Endometrium (tissue), 2 donors: ENCODE measurements at regions not wholly inside any gene's neighbourhood (a gene's known extent, or its start where the extent isn't known, plus 50 kb on each side); places are given as distances from the start of the nearest gene placed in this dataset.

Source experiments
- FAIRE-seq: peaks from 2 replicates; lab custom pipeline; 2012; peaks lifted over from hg19 to GRCh38; lab: Jason Lieb, UNC
- donor health status: control.
- donor health status: control.

DNA sequence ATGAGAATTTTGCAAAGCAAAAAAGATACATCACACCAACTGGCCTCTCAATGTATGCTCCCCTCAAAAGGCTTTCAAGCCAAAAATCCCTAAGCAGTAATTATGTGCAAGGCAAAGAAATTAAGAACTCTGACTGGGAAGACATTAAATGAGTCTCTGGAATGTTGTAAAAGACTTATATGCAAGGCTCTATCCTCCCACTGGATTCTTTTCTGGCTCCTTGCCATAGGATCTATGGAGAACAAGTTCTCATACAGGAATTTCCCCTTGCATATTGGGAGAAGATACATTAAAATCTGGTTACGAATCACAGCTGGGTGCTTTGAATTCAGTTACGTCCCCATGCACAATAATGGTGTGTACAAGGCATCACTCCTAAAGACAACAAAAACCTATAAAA, 73.4 kb upstream of the ATL2 start:
- no peak for FAIRE-seq

DNA sequence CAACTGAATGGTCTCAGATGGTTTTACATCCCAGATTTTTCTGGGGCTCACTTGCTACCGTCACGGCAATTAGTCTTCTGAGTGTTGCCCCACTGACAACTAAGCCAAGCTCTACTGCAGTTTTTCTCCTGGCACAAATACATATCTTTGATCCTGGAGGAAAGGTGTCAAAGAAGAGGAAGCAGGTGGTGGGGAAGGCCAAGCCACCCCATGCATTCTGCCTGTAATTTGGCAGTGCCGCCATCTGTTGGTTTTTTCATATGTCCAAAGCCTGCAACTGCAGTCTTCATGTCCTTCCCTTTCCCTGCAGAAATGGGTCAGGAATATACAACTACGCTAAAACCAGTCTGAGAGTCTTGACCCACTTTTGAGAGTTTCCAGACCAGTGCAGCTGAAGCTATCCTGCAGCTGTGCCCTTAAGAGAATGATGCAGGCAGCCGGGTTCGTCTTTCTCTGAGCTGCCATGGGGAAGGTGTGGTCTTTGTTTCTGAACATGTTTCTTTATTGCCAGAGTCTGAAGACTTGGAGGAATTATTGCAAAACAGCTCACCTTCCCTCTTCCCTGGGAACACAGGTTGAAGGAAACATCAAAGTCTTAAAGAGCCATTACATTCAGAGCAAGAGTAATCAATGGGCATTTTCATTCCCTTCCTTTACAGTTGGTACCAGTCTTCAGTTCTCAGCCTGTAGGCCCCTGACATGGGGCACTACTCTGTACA, 71.8 kb upstream of the ATL2 start:
- no peak for FAIRE-seq

DNA sequence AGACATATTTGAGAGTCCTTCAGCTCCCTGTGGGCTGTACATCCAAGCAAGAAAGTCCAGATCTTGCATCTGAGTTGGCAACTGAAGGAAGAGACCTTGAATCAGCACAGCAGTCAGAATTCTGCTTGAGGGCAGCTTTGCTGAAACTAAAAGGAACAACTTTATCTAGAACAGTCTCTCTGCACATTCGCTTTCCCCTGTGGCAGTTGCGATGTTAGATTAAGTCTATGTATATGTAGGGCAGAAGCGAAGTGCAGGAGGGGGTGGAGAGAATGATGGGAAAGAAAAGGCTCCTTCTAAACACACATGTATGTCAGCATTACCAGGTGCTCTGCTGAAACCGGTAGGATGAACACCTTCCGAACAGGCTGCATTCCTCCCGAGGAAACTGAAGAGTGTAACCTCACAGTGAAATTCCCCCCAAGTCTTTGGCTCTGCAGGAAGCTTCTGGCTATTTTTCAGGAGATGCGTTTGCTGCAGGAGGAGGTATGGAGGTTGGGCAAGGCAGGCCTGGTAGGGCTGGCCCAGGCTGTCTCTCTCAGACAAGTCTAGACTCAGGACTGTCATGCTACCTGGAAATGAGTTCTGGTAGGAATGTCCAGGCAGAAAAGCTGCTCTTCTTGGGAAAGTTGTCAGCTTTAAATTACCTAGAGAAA, 70.0 kb upstream of the ATL2 start:
- FAIRE-seq = no peak

DNA sequence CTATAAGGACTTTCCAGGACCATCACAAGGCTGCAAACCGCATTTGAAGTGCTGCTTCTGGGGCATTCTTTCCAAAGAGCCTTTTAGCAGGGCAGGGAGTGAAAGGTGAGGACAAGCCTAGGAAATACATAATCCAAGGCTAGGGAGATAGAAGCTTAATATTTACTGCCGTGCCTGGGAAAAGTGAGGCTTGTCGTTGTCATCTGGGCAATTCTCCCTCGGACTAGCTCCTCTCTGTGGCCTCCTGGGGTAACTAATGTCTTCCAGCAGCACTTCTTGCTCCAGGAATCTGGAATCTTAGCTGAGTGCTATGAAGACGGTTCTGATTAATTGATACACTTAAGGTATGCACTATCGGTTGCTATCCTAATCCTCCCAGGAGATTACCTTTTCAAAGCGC, 69.3 kb upstream of the ATL2 start:
- no peak for FAIRE-seq

DNA sequence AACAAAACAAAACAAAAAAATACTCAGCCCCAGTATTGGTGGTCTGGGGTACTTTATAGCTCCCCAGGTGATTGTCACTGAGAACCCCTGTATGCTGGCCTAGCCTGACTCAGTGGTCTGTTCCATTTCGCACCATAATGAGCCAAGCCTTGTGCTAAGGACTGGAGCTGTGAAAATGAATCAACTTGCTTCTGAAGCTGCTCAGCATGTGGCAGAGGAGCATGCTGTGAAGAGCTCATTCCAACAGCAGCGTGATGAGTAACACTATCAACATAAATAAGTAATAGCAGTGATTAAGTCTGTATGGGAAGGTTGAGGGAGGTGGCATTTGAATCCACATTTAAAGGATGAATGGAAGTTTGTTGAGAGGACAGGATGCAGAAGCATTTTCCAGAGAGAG, 67.2 kb upstream of the ATL2 start:
- FAIRE-seq = no peak

DNA sequence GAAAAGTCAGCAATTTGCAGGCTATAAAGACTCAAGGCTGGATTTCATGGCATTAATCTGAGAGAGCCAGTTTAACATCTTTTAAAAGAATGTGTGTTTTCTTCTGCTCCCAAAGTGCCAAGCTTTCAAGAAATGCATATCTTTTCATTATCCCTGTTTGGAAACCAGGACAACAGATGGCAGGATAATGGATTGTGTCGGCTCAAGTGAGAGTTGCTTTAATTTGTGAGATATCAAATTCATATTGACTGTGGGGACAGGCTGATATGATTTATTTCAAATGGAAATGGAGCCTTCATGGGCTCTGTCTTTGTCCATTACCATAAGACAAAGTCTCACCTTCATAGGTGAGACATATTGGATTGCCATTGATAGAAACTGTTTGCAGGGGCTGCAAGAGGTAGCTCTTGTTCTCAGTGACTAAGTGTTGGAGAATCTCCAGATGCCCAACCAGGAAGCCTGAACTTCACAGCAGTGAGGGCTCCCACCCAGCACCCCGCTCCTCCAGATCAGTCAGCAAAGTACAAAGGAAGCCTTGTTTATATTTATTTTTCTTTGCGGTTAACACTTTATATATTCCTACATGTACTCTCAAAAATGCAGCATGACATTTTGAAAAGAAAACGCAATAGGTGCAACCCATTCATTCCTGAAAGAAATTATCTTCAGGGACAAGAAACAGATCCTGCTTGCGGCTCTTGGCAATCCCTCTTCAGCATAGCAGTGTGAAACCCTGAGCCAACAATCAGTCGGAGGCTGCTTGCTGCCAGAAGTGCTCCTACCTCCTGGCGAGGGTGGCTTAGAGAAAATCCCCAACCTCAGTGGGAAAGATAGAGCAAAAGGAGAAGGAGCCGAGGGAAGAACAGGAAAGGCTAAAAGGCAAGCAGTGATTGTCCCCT, 65.8 kb upstream of the ATL2 start:
- FAIRE-seq = no peak

DNA sequence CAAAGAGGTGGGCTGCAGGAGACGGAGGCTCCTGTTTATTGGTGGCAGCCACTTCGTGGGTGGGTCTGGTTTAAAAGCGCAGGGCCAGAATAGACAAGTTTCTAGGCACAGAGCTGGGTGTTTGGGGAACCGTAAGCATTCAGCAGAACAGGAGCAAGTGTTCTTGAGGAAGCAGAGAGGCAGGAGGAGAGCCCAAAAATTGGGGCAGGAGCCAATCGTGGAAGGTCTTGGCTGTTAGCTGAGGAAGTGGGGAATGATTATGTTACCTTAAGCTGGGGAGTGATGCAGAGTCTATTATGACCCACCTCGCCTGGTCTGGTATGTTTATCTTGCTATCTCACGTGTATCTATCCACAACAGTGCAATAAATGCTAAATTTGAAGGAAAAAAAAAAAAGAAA, 64.3 kb upstream of the ATL2 start:
- no peak for FAIRE-seq

DNA sequence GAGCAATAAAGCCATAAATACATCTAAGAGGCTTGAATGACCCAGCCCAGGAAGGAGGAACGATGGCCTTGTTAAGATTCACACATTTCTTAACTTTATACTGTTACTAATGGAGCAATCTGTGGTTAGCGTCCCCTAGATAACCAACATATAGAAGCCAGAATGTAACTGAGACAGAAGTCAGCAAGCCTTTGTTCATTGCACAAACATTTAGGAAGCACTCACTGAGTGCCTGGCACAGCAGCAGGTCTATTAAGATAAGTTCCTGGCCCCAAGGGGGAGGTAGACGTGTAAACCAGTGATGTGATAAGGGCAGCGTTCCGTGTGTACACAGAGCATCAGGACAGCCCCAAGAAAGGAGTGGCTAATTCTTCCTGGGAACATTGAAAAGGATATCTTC, 63.6 kb upstream of the ATL2 start:
- no peak for FAIRE-seq

DNA sequence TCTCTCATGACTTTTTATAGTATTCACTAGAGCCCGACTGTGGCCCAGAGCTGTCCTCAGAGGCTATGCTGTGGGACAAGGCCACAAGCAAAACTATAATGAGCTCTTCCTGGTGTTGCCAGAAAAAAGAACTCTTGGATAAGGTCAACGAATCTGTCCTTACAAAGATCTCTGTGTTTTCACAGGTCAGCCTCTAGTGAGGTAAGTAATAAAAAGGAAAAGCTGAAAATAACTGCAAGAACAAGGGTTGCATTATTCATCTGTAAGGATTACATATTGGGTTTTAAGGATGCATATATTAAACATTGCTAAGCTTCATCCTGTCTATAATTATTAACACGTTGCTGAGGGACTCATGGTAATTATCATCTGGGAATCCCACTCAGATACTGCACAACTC, 62.8 kb upstream of the ATL2 start:
- FAIRE-seq = no peak

DNA sequence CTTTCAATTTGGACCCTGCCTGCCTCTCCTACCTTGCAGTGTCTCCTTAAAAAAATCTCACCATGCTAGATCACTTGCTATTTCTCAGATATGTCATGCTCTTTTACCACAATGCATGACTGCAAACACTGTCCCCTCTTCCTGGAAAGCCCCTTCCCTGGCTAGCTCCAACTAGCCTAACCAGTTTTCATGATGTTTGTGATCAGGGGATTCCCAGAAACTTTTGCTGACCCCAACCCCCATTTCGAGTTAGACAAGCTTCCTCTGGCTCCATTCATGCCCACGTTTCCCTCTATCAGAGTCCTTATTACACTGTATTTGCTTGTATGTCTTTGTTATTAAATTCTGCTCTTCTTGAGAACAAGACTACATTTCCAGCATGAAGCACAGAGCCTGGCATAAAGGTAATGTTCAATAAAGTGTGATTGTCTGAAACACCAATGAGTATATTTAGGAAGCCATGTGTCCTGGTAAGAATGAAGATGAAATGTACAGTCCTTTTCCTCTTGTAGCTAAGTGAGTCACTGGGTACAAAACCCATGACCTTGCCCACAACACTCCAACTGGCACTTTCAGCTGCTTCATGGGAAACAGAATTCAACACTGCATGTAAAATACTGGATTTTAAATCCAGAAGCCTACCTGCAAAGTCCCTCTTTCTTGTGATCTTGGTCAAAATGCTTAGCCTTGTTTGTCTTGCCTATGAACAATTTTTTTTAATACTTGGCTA, 62.0 kb upstream of the ATL2 start:
- no peak for FAIRE-seq

DNA sequence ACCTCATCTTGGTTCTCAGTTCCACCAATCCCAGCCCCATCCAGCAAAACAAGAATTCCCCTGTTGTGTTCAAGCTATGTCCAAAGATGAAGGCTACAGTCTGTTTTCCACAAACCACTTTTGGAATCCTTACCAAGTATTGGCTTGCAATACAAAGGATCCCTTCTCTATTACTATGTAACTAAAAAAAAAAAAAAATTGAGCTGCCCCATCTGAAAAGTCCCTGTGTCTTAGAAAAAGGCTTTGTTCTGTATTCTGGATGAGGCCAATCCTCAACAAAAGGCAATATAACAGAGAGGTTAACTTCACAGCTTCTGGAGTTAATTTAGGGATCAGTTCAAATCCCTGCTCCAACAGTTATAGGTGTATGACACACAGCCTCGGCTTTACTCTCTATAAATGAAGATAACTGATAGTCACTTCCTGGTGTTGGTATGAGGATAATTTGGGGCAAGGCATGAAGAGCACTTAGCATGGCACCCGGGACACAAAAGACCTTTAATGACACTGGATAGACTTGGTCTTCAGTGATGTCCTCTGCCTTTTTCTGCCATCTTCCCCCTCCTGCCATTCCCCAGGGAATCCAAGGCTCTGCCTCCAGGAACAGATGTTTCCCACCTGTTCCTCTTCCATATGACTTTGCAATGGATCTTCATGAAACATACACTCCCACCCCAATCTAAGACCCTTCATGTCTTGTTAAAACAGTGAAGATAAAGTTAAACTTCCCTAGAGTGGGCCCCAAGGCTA, 61.2 kb upstream of the ATL2 start:
- no peak for FAIRE-seq

DNA sequence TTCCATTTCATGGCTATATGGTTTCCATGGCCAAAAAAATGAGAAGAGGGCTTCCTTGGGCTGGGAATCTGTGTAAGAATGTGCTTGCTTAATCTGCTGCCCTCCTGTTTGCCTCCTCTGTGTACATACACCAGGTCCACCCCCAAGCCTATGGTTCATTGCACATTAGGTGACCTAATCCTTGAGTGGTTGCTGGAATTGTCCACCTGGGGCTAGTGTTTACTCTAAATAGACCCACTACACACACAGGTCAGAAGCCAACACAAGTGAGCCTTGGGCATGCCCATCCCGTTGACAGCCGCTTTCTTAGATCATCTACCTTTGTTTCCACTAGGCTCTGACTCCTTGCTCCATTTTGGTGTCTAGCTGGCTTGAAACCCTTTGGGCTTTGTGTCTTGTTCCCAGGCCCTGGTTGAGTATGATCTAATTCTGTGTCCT, 59.2 kb upstream of the ATL2 start:
- FAIRE-seq = no peak

DNA sequence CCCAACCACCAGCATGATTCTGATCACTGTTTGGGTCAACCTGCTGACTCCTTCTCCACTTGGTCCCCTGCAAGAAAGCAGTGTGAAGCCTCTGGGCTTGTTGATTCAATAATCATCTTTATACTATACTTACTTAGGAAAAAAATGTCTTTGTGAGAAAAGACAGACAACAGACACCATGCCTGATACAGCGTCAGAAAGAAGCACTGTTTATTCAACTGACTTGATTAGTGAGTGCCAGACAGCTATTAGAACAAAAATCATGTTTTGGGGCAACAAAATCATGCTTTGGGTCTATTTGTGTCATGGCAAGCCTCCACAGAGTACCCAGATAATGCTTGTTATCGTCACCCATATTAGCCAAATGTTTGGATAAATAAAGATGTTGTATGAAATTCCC, 58.7 kb upstream of the ATL2 start:
- no peak for FAIRE-seq

DNA sequence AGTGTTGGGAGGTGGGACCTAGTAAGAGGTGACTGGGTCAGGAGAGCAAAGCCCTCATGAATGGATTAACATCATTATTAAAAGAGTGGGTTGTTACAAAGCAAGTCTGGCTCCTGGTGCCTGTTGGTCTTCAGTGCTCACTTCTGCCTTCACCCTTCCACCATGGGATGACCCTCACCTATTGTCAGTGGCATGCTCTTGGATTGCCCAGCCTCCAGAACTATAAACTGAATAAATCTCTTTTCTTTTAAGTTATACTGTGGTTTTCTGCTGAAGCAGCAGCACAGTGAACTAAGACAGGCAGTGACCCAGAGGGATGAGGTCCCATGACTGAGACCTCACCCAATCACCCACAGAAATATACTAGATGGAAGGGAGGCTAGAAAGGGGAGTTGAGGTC, 57.5 kb upstream of the ATL2 start:
- FAIRE-seq = no peak

DNA sequence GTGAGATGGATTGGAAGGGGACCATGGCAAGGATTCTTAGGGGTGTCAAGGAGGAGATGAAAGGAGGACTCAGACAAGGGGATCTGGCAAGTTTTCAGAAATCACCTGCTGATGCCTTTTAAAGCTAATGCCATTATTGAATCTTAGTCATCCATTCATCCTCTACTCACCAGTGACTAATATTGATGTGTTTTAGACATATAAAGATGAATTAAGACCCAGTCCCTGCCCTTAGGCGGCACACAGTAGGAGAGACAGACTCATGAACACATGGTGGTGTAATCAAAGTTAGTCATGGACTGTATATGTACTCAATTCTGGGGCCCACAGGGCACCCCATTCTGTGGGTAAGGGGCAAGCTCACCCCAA, 56.5 kb upstream of the ATL2 start:
- no peak for FAIRE-seq

DNA sequence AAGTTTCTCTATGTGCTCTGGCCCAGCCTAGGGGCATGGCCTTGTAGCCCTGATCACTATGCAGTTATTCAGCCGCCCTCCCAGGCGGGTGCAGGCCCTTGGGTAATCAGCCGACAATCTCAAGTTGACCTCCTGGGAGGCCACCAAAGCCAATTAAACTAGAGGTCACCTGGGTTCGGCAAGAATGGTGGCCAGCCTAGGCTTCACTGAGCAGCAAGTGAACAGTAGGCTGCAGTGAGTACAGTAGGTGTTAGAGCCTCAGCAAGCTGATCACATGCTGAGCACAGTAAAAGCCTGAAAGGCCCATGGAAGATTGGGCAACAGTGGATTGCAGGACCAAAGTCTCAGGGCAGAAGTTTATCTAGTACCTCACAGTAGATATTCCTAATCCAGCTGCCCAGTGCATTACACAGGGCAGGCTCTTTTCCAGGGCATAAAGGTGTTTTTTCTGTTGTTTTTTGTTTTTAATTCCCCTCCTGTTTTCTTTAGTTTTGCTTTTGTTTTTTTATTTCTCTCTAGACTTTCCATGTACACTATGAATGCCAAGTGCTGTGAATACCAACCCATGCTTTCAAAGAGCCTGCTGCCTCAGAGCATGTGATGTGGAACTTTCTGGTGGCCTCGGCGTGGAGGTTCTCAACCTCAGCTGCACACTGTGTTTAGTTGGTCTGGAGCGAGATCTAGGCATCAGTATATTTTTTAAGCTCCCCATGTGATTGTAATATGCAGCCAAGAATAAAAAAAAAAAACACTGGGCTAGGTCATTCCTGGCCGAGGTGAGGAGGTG, 55.9 kb upstream of the ATL2 start:
- FAIRE-seq = no peak

DNA sequence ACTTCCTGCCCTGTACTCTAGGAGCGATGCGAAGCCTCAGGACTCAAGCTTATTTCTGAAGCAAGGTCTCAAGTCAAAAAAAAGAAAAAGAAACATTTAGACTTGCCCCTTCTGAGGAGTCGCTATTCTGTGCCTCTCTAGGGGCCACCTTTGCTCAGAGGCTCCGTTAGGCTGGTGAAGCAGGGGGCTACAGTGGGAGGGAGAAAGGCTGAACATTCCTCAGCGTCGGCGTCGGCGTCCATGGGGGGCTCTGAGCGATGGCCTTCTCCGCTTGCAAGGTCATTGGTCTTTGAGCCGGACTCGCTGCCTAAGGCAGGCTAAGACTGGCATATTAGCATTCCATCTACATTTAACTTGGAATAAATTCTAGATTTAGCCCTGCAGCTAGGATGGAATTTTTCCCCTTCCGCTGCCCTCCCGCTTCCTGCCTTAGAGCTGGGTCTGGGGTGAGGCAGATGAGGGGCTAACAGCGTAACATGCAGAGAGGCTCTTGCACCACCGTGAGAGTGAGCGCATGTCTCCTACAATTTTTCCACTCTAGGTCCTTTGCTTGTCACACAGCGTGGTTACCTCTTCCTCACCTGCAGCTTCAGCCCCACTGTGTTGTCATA, 53.6 kb upstream of the ATL2 start:
- FAIRE-seq = no peak

DNA sequence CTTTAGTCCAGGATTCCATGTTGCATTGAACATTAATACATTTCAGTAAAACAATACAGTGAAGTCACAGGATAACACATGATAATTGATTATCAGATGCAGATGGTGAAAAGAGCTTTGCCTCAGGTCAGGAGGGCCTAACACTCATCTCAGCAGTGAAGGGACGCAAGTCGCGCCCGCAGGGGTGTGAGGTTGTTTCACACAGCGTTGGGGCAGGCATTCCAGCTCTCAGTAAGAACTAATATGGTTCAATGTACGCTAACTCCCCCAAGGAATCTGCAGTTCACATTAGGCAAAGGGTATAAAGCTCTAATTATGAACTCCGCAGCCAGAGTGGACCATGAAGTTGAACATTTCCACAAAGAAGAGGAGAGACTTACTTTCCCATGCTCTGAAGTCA, 53.1 kb upstream of the ATL2 start:
- no peak for FAIRE-seq

DNA sequence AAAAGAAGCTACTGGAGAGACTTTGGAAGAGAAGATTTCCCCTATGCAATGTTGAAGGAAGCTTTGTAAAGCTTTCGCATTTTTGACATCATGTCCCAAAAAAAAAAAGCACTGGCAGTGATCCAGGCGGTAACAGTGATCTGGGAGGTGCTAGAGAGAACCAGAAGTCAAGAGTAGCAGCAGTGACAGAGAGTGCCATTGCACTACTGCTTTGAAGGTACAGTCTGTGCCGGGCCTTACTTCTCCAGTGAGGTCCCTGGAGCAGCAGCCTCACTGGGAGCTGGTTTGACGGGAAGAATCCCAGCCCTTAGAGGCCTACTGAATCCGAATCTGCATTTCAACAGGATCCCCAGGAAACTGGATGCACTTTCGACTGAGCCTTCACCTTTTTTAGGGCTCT, 50.9 kb upstream of the ATL2 start:
- no peak for FAIRE-seq

DNA sequence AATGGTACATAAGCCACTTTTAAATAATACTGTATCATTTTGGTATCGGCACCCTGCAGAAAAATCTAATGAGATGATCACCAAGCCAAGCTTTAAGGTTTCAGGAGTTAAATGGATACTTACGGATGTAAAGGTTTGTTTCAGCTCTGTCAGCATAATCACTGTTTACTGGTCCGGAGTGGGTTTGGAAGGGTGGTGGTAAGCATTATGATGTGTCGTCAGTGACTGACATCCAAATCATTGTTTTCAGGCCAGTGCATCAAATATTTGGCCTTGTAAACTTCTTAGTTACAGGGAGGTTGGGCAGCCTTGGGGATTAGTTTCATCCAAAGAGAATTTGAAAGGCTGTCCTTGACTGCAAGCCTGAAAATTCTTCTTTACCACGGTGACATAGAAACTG, 50.0 kb upstream of the ATL2 start:
- no peak for FAIRE-seq
